H9 (cell line): ENCODE measurements at regions not wholly inside any gene's neighbourhood (a gene's known extent, or its start where the extent isn't known, plus 50 kb on each side); places are given as distances from the start of the nearest gene placed in this dataset.

Experiments
- DNase-seq: peaks from one replicate; pipeline ENCODE4 v3.0.0-alpha.2; 2017
- H2AFZ ChIP-seq: one replicate; pipeline ENCODE4 v1.6.1; 2013; ENCODE audit warnings: mild to moderate bottlenecking, low read length, control low read depth, moderate library complexity
- H2AK5ac ChIP-seq: 2 replicates; pipeline ENCODE4 v1.6.1; 2013; ENCODE audit warnings: low read length, control low read depth, mixed read lengths; ENCODE audit not compliant: insufficient read length
- H2BK120ac ChIP-seq: one replicate; pipeline ENCODE4 v1.6.1; 2013; ENCODE audit warnings: low read depth, mild to moderate bottlenecking, low read length, control low read depth, inconsistent platforms; ENCODE audit not compliant: poor library complexity, severe bottlenecking
- H2BK12ac ChIP-seq: 2 replicates; pipeline ENCODE4 v1.6.1; 2013; ENCODE audit warnings: low read length, control low read depth, mixed read lengths, low read depth; ENCODE audit not compliant: insufficient read length
- H2BK15ac ChIP-seq: 2 replicates; pipeline ENCODE4 v1.6.1; 2013; ENCODE audit warnings: low read depth, low read length, control low read depth
- H2BK20ac ChIP-seq: one replicate; pipeline ENCODE4 v1.6.1; 2013; ENCODE audit warnings: low read depth, mild to moderate bottlenecking, low read length, control low read depth, inconsistent platforms; ENCODE audit not compliant: poor library complexity, severe bottlenecking
- H2BK5ac ChIP-seq: 2 replicates; pipeline ENCODE4 v1.6.1; 2013; ENCODE audit warnings: low read length, control low read depth, mixed read lengths; ENCODE audit not compliant: insufficient read length
- H3K14ac ChIP-seq: 2 replicates; pipeline ENCODE4 v1.6.1; 2013; ENCODE audit warnings: low read length, control low read depth; ENCODE audit not compliant: insufficient read depth
- H3K18ac ChIP-seq: 2 replicates; pipeline ENCODE4 v1.6.1; 2013; ENCODE audit warnings: low read depth, mild to moderate bottlenecking, mixed read lengths, low read length, control low read depth; ENCODE audit not compliant: insufficient read length
- H3K23ac ChIP-seq: 2 replicates; pipeline ENCODE4 v1.6.1; 2013; ENCODE audit warnings: low read length, control low read depth, mixed read lengths, low read depth; ENCODE audit not compliant: insufficient read length
- H3K23me2 ChIP-seq: 2 replicates; pipeline ENCODE4 v1.6.1; 2013; ENCODE audit warnings: low read depth, mild to moderate bottlenecking, mixed read lengths, low read length, control low read depth; ENCODE audit not compliant: insufficient read length, poor library complexity, severe bottlenecking
- H3K27ac ChIP-seq: 2 replicates; pipeline ENCODE4 v1.5.1; 2013; ENCODE audit warnings: low read length, control low read depth, mixed read lengths, low read depth; ENCODE audit not compliant: insufficient read length
- H3K27me3 ChIP-seq: 2 replicates; pipeline ENCODE4 v1.6.1; 2013; ENCODE audit warnings: low read length, control low read depth, inconsistent platforms; ENCODE audit not compliant: insufficient read depth
- H3K4ac ChIP-seq: 2 replicates; pipeline ENCODE4 v1.6.1; 2013; ENCODE audit warnings: low read depth, mild to moderate bottlenecking, control low read depth, inconsistent platforms, low read length, moderate library complexity
- H3K4me1 ChIP-seq: 2 replicates; pipeline ENCODE4 v1.6.1; 2013; ENCODE audit warnings: low read length, control low read depth, inconsistent platforms; ENCODE audit not compliant: insufficient read depth
- H3K4me2 ChIP-seq: 2 replicates; pipeline ENCODE4 v1.6.1; 2013; ENCODE audit warnings: low read length, control low read depth, mixed read lengths; ENCODE audit not compliant: insufficient read length, insufficient read depth
- H3K56ac ChIP-seq: 2 replicates; pipeline ENCODE4 v1.6.1; 2013; ENCODE audit warnings: low read depth, mild to moderate bottlenecking, mixed read lengths, low read length, control low read depth; ENCODE audit not compliant: insufficient read length
- H3K79me1 ChIP-seq: 2 replicates; pipeline ENCODE4 v1.6.1; 2013; ENCODE audit warnings: low read depth, mild to moderate bottlenecking, moderate library complexity, low read length, control low read depth, inconsistent platforms; ENCODE audit not compliant: insufficient read depth, poor library complexity, severe bottlenecking
- H3K79me2 ChIP-seq: 2 replicates; pipeline ENCODE4 v1.6.1; 2013; ENCODE audit warnings: low read length, control low read depth, inconsistent platforms; ENCODE audit not compliant: insufficient read depth
- H3K9ac ChIP-seq: 2 replicates; pipeline ENCODE4 v1.6.1; 2013; ENCODE audit warnings: low read length, control low read depth, mixed read lengths; ENCODE audit not compliant: insufficient read length; ENCODE audit errors: extremely low read depth
- H3K9me3 ChIP-seq: one replicate; pipeline ENCODE4 v1.6.1; 2013; ENCODE audit warnings: low read depth, low read length, inconsistent platforms; ENCODE audit not compliant: control insufficient read depth
- H3T11ph ChIP-seq: one replicate; pipeline ENCODE4 v1.6.1; 2013; ENCODE audit warnings: mild to moderate bottlenecking, low read length, control low read depth, inconsistent platforms
- H4K20me1 ChIP-seq: one replicate; pipeline ENCODE4 v1.6.1; 2013; ENCODE audit not compliant: control insufficient read depth, insufficient read length, insufficient read depth
- H4K5ac ChIP-seq: 2 replicates; pipeline ENCODE4 v1.6.1; 2013; ENCODE audit warnings: low read depth, mild to moderate bottlenecking, mixed read lengths, low read length, control low read depth; ENCODE audit not compliant: insufficient read length
- H4K8ac ChIP-seq: replicated peaks from 2 replicates; pipeline ENCODE4 v1.6.1; 2013; ENCODE audit warnings: low read length, control low read depth, mixed read lengths, low read depth; ENCODE audit not compliant: insufficient read length
- H4K91ac ChIP-seq: 2 replicates; pipeline ENCODE4 v1.6.1; 2013; ENCODE audit warnings: low read depth, mild to moderate bottlenecking, moderate library complexity, mixed read lengths, low read length, control low read depth; ENCODE audit not compliant: insufficient read length
- H3K27ac Mint-ChIP-seq, 3 experiments: 2 replicates in 2 of 3; 3 replicates in 1 of 3; pipeline ENCODE4 v1.8.0; 2020 to 2021; ENCODE audit warnings: mixed read lengths in 3 of 3, mild to moderate bottlenecking in 1 of 3, moderate library complexity in 1 of 3
- H3K27me3 Mint-ChIP-seq: 2 replicates; pipeline ENCODE4 v1.8.0; 2021; ENCODE audit warnings: low read depth, mild to moderate bottlenecking, moderate library complexity, mixed read lengths
- H3K36me3 Mint-ChIP-seq, 3 experiments: 2 replicates in 2 of 3; 3 replicates in 1 of 3; pipeline ENCODE4 v1.8.0; 2020 to 2021; ENCODE audit warnings: low read depth in 3 of 3, mixed read lengths in 3 of 3; ENCODE audit not compliant: insufficient read depth in 1 of 3
- H3K4me1 Mint-ChIP-seq, 2 experiments: 2 replicates each; pipeline ENCODE4 v1.8.0; 2020; ENCODE audit warnings: mixed read lengths in 2 of 2
- H3K4me3 Mint-ChIP-seq, 2 experiments: 2 replicates in 1 of 2; 3 replicates in 1 of 2; pipeline ENCODE4 v1.8.0; 2020 to 2021; ENCODE audit warnings: mild to moderate bottlenecking in 2 of 2, mixed read lengths in 2 of 2, moderate library complexity in 1 of 2
- H3K9me3 Mint-ChIP-seq, 2 experiments: 2 replicates in 1 of 2; 3 replicates in 1 of 2; pipeline ENCODE4 v1.8.0; 2020; ENCODE audit warnings: mild to moderate bottlenecking in 2 of 2, mixed read lengths in 2 of 2, moderate library complexity in 1 of 2
- CTCF ChIP-seq: fragments of 200-600 bp; sonication (generic); conservative IDR thresholded peaks from 3 replicates; pipeline ENCODE4 v1.8.0; 2021; ENCODE audit warnings: antibody characterized with exemption, mild to moderate bottlenecking
- WGBS: extraction: QIAGEN DNeasy Blood & Tissue Kit; methylation state at CpG from one replicate; pipeline ENCODE4 v1.1.7; 2013; ENCODE audit warnings: missing lambda C conversion rate, low lambda C conversion rate, mixed read lengths; ENCODE audit not compliant: insufficient read length; ENCODE audit errors: extremely low coverage; 5-methylcytosine and 5-hydroxymethylcytosine counted together

- H3K9ac ChIP-seq, result no peak overlapping the region
- Mint-ChIP-seq H3K27ac (no peak overlapping the region), H3K36me3 (no peaks in the 10 kb centered on the region), H3K4me3 (no peak overlapping the region), H3K27me3 (no peaks in the 10 kb centered on the region), H3K4me1 (no peaks in the 10 kb centered on the region), H3K9me3 (no peaks in the 10 kb centered on the region)
- H2BK15ac ChIP-seq, result no peak overlapping the region
- H3K9me3 ChIP-seq, result no peaks in the 10 kb centered on the region
- H2BK5ac ChIP-seq, result no peak overlapping the region
- no peak overlapping the region for H4K8ac ChIP-seq
- no peak overlapping the region for H2BK120ac ChIP-seq
- no peak for TF ChIP-seq CTCF
- H3K56ac ChIP-seq, result no peak overlapping the region
- H3K27me3 ChIP-seq, result no peaks in the 10 kb centered on the region
- no peak overlapping the region for H3T11ph ChIP-seq
- no peak overlapping the region for H2AK5ac ChIP-seq
- WGBS, result no CpG with 5 or more reads among the region's 1 CpG
- no peak overlapping the region for H2AFZ ChIP-seq
- no peaks in the 10 kb centered on the region for H3K79me2 ChIP-seq
- H3K23me2 ChIP-seq, result no peaks in the 10 kb centered on the region
- no peak overlapping the region for H3K23ac ChIP-seq
- H4K5ac ChIP-seq, result no peak overlapping the region
- H3K4ac ChIP-seq, result no peak overlapping the region
- no peak overlapping the region for H2BK12ac ChIP-seq
- H3K4me2 ChIP-seq, result no peak overlapping the region
- DNase-seq, result no peak
- no peaks in the 10 kb centered on the region for H4K20me1 ChIP-seq
- no peak overlapping the region for H4K91ac ChIP-seq
- no peak overlapping the region for H3K27ac ChIP-seq
- H3K18ac ChIP-seq, result no peak overlapping the region
- H3K79me1 ChIP-seq, result no peaks in the 10 kb centered on the region
- no peaks in the 10 kb centered on the region for H3K4me1 ChIP-seq
- no peak overlapping the region for H2BK20ac ChIP-seq
- no peak overlapping the region for H3K14ac ChIP-seq
These were observed 143.5 kb downstream of the LRRC3B start for GRCh38 chr3:26766031-26766430.
